Activated naive CD8-positive, alpha-beta T cell treated with anti-CD3 and anti-CD28 coated beads, Interleukin-2, amount 10 ng/mL, durations not matched to agents 7 days and 5 days (primary cell): ENCODE measurements at regions not wholly inside any gene's neighbourhood (a gene's known extent, or its start where the extent isn't known, plus 50 kb on each side); places are given as distances from the start of the nearest gene placed in this dataset.
"Not testable (repeated sequence)": the region's sequence is repeated elsewhere in the genome, so short reads cannot be mapped to it uniquely, and the experiment has no call there.

ENCODE experiments used
- ATAC-seq: fragments of 150-1000 bp; cut with Tn5 transposase; one replicate; pipeline ENCODE4 v1.10.0; 2021; ENCODE audit warnings: low read depth, moderate library complexity
- POLR2A ChIA-PET: fragments of 350-600 bp; sonication (Branson Sonifier 250); formaldehyde crosslinking; loops from one replicate; lab custom pipeline; 2021; ENCODE audit warnings: antibody characterized with exemption; lab: Charles Lee
- DNase-seq: peaks from one replicate; pipeline ENCODE4 v3.0.0; 2021
- H3K27ac Mint-ChIP-seq: one replicate; pipeline ENCODE4 v1.8.0; 2022; ENCODE audit warnings: mild to moderate bottlenecking, mixed read lengths
- H3K27me3 Mint-ChIP-seq: one replicate; pipeline ENCODE4 v1.8.0; 2022; ENCODE audit warnings: mild to moderate bottlenecking, moderate library complexity, mixed read lengths
- H3K36me3 Mint-ChIP-seq: one replicate; pipeline ENCODE4 v1.8.0; 2021; ENCODE audit warnings: mild to moderate bottlenecking, mixed read lengths
- H3K4me1 Mint-ChIP-seq: one replicate; pipeline ENCODE4 v1.8.0; 2021; ENCODE audit warnings: mixed read lengths
- H3K4me3 Mint-ChIP-seq: one replicate; pipeline ENCODE4 v1.8.0; 2022; ENCODE audit warnings: mild to moderate bottlenecking, moderate library complexity, mixed read lengths
- H3K9me3 Mint-ChIP-seq: one replicate; pipeline ENCODE4 v1.8.0; 2021; ENCODE audit warnings: mixed read lengths

DNA sequence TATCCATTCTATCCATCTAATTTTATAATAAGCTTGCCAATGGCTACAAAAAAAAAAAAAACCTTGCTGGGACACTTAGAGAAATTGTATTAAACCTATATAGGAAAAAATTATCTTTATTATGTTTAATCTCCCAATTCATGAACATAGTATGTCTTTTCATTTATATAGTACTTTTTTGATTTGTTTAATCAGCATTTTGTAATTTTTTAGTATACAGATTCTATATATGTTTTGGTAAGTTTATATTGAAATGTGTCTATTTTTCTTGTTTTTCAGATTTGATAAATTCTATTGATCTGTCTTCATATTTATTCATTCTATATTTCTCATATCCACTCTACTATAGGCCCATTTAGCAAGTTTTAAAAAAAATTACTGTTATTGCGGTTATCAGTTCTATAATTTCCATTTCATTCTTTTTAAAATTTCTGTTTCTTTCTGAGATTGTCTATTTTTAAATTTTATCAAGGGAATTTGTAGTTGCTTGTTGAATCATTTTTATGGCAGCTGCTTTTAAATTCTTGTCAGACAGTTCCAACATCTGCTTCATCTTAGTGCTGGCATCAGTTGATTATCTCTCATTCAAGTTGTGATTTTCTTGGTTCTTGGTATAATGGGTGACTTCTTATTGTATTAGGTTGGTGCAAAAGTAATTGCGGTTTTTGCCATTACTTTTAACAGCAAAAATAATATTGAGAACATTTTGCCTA is 170.1 kb upstream of the S1PR3 start:
- Mint-ChIP-seq H3K27me3 (peaks cover 17% of the 10 kb centered on the region), H3K36me3 (no peaks in the 10 kb centered on the region), H3K9me3 (no peaks in the 10 kb centered on the region), H3K4me1 (no peaks in the 10 kb centered on the region), H3K27ac (no peak overlapping the region), H3K4me3 (no peak overlapping the region)
- no peak for DNase-seq
- POLR2A ChIA-PET: no interaction called here
- no peak for ATAC-seq

DNA sequence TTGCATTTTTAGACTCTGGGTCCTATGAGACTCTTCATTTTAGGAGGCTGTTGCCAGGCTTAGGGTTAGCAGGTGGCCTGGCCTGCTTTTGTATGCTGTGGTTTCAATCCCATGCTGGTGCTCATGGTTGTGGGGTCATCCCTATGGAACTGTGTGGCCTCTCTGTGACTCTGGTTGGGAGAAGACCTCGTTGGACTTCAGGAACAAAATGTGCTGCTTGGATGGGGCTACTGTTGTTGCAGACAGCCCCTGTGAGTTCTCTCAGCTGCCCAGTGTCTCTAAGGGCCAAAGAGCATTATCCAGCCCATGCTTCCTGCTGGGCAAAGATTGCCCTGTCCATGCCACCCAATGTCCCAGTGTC is 169.5 kb upstream of the S1PR3 start:
- Mint-ChIP-seq H3K27ac (no peak overlapping the region), H3K36me3 (no peaks in the 10 kb centered on the region), H3K4me1 (no peaks in the 10 kb centered on the region), H3K4me3 (no peak overlapping the region), H3K9me3 (no peaks in the 10 kb centered on the region), H3K27me3 (peaks cover 16% of the 10 kb centered on the region)
- no peak for ATAC-seq
- DNase-seq: no peak
- POLR2A ChIA-PET: no interaction called here

DNA sequence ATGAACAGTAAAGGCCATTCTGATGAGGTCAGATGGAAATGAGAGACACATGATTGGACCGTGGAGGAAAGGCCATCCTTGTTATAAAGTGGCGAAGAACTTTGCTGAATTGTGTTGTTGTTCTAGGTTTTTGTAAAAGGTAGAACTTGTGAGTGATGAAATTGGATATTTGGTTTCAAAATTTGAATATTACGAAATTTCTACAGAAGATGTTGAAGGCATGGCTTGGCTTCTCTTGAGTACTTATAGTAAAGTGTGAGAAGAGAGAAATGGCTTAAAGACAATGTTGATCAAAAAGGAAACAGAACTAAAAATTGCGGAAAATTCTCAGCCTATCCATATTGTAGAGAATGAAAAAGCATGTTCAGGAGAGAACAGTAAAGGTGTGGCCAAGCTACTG is 166.6 kb upstream of the S1PR3 start:
- no peaks in the 10 kb centered on the region for H3K9me3 Mint-ChIP-seq
- DNase-seq (no peak), ATAC-seq (no peak)
- POLR2A ChIA-PET: no interaction called here
- H3K27ac Mint-ChIP-seq: no peak overlapping the region
- no peaks in the 10 kb centered on the region for H3K4me1 Mint-ChIP-seq
- no peaks in the 10 kb centered on the region for H3K36me3 Mint-ChIP-seq
- H3K4me3 Mint-ChIP-seq: no peak overlapping the region
- H3K27me3 Mint-ChIP-seq: peaks cover 28% of the 10 kb centered on the region

DNA sequence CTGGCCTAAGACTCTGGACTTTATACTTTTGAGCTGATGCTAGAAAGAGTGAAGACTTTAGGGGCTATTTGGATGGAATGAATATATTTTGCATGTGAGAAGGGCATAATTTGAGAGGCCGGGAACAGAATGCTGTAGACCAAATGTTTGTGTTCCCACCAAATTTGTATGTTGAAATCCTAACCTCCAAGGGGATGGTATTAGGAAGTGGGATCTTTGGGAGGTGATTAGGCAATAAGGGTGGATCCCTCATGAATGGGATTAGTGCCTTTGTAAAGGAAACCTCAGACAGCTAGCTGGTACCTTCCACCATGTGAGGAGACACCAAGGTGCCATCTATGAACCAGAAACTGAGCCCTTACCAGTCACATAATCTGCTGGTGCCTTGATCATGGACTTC is 165.1 kb upstream of the S1PR3 start:
- Mint-ChIP-seq H3K4me3 (no peak overlapping the region), H3K9me3 (no peaks in the 10 kb centered on the region), H3K4me1 (no peaks in the 10 kb centered on the region), H3K27ac (no peak overlapping the region), H3K27me3 (peaks cover 35% of the 10 kb centered on the region), H3K36me3 (no peaks in the 10 kb centered on the region)
- DNase-seq (no peak), ATAC-seq (no peak)
- POLR2A ChIA-PET: no interaction called here

DNA sequence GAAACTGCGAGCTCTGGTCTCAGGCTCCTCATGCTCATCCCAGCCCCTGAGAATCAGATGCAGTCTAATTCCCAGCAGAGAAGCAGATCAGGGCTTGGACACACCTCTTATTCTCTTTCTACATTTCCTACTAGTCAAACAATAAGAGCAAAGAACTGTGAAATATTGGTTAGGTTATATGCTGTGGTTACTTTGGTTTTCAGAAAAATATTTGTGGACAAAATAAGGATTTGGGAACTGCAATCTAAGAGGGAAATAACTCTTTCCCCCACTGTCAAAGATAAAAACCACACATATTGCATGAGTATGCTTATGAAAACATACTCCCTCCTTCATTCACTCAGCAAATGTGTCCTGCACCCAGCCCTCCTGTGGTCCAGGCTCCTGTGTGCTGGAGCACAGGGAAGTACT is 164.5 kb upstream of the S1PR3 start:
- no peak overlapping the region for H3K27ac Mint-ChIP-seq
- H3K4me1 Mint-ChIP-seq: no peaks in the 10 kb centered on the region
- POLR2A ChIA-PET: no interaction called here
- no peaks in the 10 kb centered on the region for H3K36me3 Mint-ChIP-seq
- no peak for ATAC-seq
- H3K9me3 Mint-ChIP-seq: no peaks in the 10 kb centered on the region
- no peak for DNase-seq
- peaks cover 40% of the 10 kb centered on the region for H3K27me3 Mint-ChIP-seq
- no peak overlapping the region for H3K4me3 Mint-ChIP-seq

DNA sequence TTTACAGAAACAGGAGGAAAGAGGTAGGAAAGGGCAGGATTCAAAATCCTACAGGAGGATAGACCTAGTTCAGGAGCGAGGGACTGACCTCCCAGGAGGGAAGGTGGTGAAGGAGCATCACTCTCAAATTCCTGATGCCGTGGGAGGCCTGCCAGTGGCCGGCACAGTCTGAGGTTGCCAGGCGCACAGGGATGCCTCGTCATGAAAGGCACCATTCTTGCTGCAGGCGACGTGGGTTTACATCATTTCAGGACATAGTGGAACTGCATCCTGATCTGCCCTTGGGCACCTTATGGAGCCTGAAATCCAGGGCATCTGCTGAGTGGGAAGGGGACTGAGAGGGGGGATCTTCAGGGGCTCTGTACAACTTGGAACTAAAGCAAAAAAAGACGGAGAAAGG is 163.2 kb upstream of the S1PR3 start:
- no peaks in the 10 kb centered on the region for H3K4me1 Mint-ChIP-seq
- POLR2A ChIA-PET: no interaction called here
- no peak overlapping the region for H3K4me3 Mint-ChIP-seq
- H3K27ac Mint-ChIP-seq: no peak overlapping the region
- H3K36me3 Mint-ChIP-seq: no peaks in the 10 kb centered on the region
- DNase-seq (no peak), ATAC-seq (no peak)
- H3K9me3 Mint-ChIP-seq: no peaks in the 10 kb centered on the region
- peaks cover 51% of the 10 kb centered on the region for H3K27me3 Mint-ChIP-seq

DNA sequence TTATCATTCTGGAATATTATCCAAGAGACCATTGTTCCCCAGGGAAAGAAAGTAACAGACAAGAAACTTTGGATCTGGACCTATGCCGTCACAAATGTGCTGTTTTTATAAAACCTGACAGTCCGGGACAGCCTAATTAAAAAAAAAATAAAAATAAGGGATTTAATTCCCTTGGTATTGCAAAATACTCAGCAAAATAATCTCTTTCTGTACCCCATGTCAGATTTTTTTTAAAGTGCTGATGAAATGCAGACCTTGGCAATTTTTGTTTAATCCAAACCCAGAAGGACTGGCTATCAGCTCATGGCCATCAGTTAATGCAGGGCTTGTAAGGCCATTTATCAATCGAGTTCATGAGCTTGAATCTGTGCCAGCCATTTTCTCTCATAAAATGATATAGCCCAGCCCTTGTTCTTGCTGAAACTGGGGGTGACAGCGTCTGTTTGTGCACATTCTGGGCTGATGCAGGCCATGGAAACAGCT is 162.7 kb upstream of the S1PR3 start:
- H3K36me3 Mint-ChIP-seq: no peaks in the 10 kb centered on the region
- no peak overlapping the region for H3K4me3 Mint-ChIP-seq
- no peaks in the 10 kb centered on the region for H3K9me3 Mint-ChIP-seq
- POLR2A ChIA-PET: no interaction called here
- H3K27me3 Mint-ChIP-seq: peaks cover 54% of the 10 kb centered on the region
- no peaks in the 10 kb centered on the region for H3K4me1 Mint-ChIP-seq
- no peak for DNase-seq
- no peak overlapping the region for H3K27ac Mint-ChIP-seq
- ATAC-seq: no peak

DNA sequence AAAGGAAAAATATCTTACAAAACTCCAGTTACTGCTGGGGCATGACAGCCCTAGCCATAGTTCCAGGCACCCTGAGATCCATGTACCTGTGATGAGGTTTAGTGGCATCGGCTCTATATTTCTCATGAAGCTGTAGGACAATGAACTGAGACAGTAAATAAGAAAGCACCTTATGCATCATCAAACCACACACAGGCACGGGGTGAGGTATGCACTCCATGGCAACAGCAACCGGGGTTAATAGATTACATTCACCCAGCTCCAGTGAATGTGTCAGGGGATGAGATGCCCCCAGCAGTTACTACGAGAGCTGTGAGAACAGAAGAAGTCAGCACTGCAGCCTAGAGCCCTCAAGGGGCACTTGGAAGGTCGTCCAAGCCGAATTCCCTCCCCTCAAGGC is 162.0 kb upstream of the S1PR3 start:
- POLR2A ChIA-PET: no interaction called here
- Mint-ChIP-seq H3K27me3 (peaks cover 61% of the 10 kb centered on the region), H3K4me1 (no peaks in the 10 kb centered on the region), H3K4me3 (no peak overlapping the region), H3K9me3 (no peaks in the 10 kb centered on the region), H3K27ac (no peak overlapping the region), H3K36me3 (no peaks in the 10 kb centered on the region)
- ATAC-seq (no peak), DNase-seq (no peak)

DNA sequence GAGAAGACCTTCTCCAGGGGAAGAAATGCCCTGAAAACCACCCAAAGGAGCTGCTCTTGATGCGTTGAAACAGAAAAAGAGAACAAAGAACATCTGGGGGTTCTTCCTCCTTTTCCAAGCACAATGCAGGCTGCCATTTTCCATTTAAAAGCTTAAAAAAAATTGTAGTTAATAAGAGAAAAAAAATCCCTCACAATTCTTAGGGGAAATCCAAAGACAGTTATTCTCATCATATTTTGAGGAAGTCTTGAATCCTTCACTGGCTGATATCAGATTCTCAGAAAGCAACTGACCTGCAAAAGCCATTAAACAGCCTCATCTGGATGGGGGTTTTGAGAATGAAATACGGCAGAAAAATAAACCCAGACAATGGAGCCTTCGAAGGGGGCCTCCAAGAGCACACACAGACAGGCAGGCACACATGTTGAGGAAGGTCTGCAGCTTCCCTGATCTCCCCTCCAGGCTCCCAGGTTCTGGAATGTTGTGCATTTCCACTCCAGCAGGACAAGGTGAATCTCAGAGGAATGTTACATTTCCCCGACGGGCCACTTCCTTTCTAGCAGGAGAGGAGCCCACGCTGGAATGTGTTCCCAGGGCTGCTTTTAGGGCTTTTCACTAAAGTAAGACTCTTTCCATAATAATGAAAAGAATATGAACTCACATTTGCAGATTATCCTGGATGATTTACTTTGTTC is 159.4 kb upstream of the S1PR3 start:
- no peak overlapping the region for H3K27ac Mint-ChIP-seq
- ATAC-seq (no peak), DNase-seq (no peak)
- no peak overlapping the region for H3K4me3 Mint-ChIP-seq
- POLR2A ChIA-PET: no interaction called here
- peaks cover 11% of the 10 kb centered on the region for H3K4me1 Mint-ChIP-seq
- no peaks in the 10 kb centered on the region for H3K36me3 Mint-ChIP-seq
- peaks cover 77% of the 10 kb centered on the region for H3K27me3 Mint-ChIP-seq
- no peaks in the 10 kb centered on the region for H3K9me3 Mint-ChIP-seq

DNA sequence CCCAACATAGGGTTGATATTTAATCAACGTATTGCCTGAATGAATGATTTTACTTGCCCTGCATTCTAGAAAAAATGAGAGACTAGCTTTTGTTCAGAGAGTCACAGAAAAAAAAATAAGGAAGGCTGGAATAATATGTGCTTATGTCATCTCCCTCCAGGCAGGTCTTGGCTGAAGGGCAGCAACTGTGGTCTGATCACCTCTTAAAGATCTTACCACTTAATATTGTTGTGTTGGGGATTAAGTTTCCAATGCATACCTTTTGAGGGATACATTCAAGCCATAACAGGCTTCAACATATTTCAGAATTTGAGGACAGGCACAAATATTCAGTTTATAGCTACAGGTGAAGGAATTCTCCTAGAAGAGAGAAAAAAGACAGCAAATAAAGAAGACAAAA is 157.3 kb upstream of the S1PR3 start:
- ATAC-seq (no peak), DNase-seq (no peak)
- Mint-ChIP-seq H3K27ac (no peak overlapping the region), H3K27me3 (peaks cover 81% of the 10 kb centered on the region), H3K4me3 (no peak overlapping the region), H3K9me3 (no peaks in the 10 kb centered on the region), H3K4me1 (peaks cover 11% of the 10 kb centered on the region), H3K36me3 (no peaks in the 10 kb centered on the region)
- POLR2A ChIA-PET: no interaction called here

DNA sequence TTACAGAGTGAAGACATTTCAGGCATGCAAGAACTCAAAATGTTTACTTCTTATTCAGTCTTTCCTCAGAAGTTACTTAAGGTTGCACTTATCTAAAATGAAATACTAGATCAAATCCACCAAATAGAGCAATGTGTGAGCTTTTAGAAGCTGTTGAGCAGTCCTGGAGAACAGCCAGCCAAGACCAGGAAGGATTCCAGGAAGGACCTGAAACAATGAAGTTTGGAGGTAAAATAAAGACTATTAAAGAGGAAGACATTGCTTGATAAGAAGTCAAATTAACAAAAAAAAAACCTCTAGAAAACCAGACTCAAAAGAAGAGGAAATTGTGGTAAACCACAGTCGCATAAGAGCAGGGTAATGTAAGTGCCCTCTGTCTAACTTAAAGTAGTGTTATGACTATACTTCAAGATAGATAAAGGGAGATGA is 156.2 kb upstream of the S1PR3 start:
- H3K36me3 Mint-ChIP-seq: no peaks in the 10 kb centered on the region
- H3K4me3 Mint-ChIP-seq: peak overlapping the region; percentile 42
- no peak overlapping the region for H3K27ac Mint-ChIP-seq
- peaks cover 11% of the 10 kb centered on the region for H3K4me1 Mint-ChIP-seq
- no peaks in the 10 kb centered on the region for H3K9me3 Mint-ChIP-seq
- peaks cover 83% of the 10 kb centered on the region for H3K27me3 Mint-ChIP-seq
- ATAC-seq (peak; percentile 94), DNase-seq (no peak)
- POLR2A ChIA-PET: interaction anchor here (0.7 to 1.3 kb wide), 2 partner anchors 87 to 1085 kb away, joined by 3 to 7 read pairs; no protein-coding TSS in a partner anchor

DNA sequence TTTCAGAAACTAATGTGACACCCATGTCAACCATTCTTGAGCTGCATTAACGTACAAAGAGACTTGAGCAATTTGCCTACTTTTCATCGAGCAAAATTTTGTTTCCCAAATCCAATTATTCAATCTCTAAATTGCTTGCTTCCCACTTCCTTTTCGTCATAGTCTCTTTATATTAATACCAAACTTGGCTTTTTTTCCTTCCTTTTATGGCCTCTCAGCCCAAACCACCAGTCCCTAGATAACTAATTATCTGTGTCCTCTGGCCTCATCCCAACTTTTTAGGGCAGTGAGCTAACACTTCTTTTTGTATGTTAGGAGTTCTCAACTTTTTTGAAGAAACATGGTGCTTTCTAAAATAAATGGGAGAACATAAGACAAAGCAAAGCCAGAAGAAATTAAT is 155.5 kb upstream of the S1PR3 start:
- DNase-seq (no peak), ATAC-seq (no peak)
- POLR2A ChIA-PET: interaction anchor here (1.3 kb wide), 1 partner anchor 86 kb away, joined by 7 read pairs; no protein-coding TSS in a partner anchor
- Mint-ChIP-seq H3K9me3 (no peaks in the 10 kb centered on the region), H3K27me3 (peaks cover 86% of the 10 kb centered on the region), H3K36me3 (no peaks in the 10 kb centered on the region), H3K27ac (no peak overlapping the region), H3K4me3 (no peak overlapping the region), H3K4me1 (peaks cover 11% of the 10 kb centered on the region)

DNA sequence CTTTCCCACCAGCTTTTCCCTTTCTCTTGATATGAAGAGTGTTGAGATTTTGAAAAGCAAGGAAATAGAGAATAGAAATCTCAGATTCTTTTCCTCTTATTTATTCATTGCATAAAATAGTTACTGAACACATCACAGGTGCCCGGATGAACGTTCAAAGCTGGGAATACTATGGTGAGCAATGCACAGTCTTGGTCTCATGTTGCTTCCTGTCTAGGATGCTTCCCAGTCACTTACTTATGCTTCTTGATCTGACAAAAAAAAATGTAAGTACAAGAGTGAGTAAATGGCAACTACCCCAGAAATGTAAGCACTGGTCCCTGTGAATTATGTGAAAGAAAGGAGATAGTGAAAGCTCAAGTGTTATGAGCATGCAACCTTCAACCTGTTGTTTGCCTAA is 153.5 kb upstream of the S1PR3 start:
- Mint-ChIP-seq H3K27ac (no peak overlapping the region), H3K4me3 (no peak overlapping the region), H3K4me1 (peaks cover 11% of the 10 kb centered on the region), H3K27me3 (peaks cover 76% of the 10 kb centered on the region), H3K36me3 (no peaks in the 10 kb centered on the region), H3K9me3 (no peaks in the 10 kb centered on the region)
- DNase-seq (no peak), ATAC-seq (no peak)
- POLR2A ChIA-PET: no interaction called here

DNA sequence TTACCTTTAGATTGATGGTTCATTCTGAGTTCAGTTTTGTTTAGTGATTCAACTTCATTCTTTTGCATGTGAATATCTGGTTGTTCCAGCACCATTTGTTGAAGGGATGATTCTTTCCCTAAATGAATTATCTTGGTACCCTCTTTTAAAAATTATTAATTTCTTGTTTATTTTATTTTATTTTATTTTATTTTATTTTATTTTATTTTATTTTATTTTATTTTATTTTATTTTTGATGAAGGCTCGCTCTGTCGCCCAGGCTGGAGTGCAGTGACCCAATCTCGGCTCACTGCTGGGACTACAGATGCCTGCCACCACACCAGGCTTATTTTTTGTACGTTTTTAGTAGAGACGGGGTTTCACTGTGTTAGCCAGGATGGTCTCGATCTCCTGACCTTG is 141.4 kb upstream of the S1PR3 start:
- DNase-seq, H3K36me3 Mint-ChIP-seq, H3K27ac Mint-ChIP-seq, H3K4me3 Mint-ChIP-seq, POLR2A ChIA-PET, H3K4me1 Mint-ChIP-seq, ATAC-seq: not testable (repeated sequence)
- peaks cover 23% of the 10 kb centered on the region for H3K27me3 Mint-ChIP-seq
- peaks cover 12% of the 10 kb centered on the region for H3K9me3 Mint-ChIP-seq
